GM23338 (cell line): ENCODE measurements at regions not wholly inside any gene's neighbourhood (a gene's known extent, or its start where the extent isn't known, plus 50 kb on each side); places are given as distances from the start of the nearest gene placed in this dataset.

Experiments
- ATAC-seq: fragments of 200-7000 bp; cut with Tn5 transposase; 3 replicates; pipeline ENCODE4 v1.9.1; 2020
- DNase-seq: peaks from one replicate; pipeline ENCODE4 v3.0.0-alpha.2; 2015; ENCODE audit warnings: low spot score
- H2AFZ ChIP-seq: fragments of 200-600 bp; sonication (generic); 2 replicates; pipeline ENCODE4 v1.8.0; 2016; ENCODE audit warnings: antibody characterized with exemption, mild to moderate bottlenecking, moderate library complexity
- H3F3A ChIP-seq: fragments of 200-600 bp; sonication (generic); replicated peaks from 2 replicates; pipeline ENCODE4 v1.8.0; 2017; ENCODE audit warnings: antibody characterized with exemption, mixed run types, low read depth
- H3K27ac ChIP-seq: fragments of 200-600 bp; sonication (generic); 2 replicates; pipeline ENCODE4 v1.6.1; 2016; ENCODE audit warnings: low read depth
- H3K27me3 ChIP-seq: fragments of 200-600 bp; sonication (generic); 2 replicates; pipeline ENCODE4 v1.8.0; 2016; ENCODE audit warnings: mild to moderate bottlenecking, mixed run types, moderate library complexity; ENCODE audit not compliant: insufficient read depth
- H3K36me3 ChIP-seq: fragments of 200-600 bp; sonication (generic); 2 replicates; pipeline ENCODE4 v1.8.0; 2016; ENCODE audit warnings: mild to moderate bottlenecking; ENCODE audit not compliant: insufficient read depth
- H3K4me1 ChIP-seq: fragments of 200-600 bp; sonication (generic); 2 replicates; pipeline ENCODE4 v1.8.0; 2016; ENCODE audit warnings: mild to moderate bottlenecking, moderate library complexity; ENCODE audit not compliant: insufficient read depth
- H3K4me2 ChIP-seq: fragments of 200-600 bp; sonication (generic); 2 replicates; pipeline ENCODE4 v1.7.1; 2017; ENCODE audit warnings: mixed run types
- H3K4me3 ChIP-seq: fragments of 200-600 bp; sonication (generic); 2 replicates; pipeline ENCODE4 v1.6.1; 2016; ENCODE audit warnings: mixed run types
- H3K79me2 ChIP-seq: fragments of 200-600 bp; sonication (generic); replicated peaks from 2 replicates; pipeline ENCODE4 v1.8.0; 2017; ENCODE audit warnings: mild to moderate bottlenecking; ENCODE audit not compliant: insufficient read depth
- H3K9me2 ChIP-seq: fragments of 200-600 bp; sonication (generic); 2 replicates; pipeline ENCODE4 v1.8.0; 2017; ENCODE audit not compliant: insufficient read depth
- H4K20me1 ChIP-seq: fragments of 200-600 bp; sonication (generic); replicated peaks from 2 replicates; pipeline ENCODE4 v1.8.0; 2017; ENCODE audit warnings: mild to moderate bottlenecking; ENCODE audit not compliant: insufficient read depth
- H3K27ac Mint-ChIP-seq: 2 replicates; pipeline ENCODE4 v1.8.0; 2020; ENCODE audit warnings: inconsistent platforms, mild to moderate bottlenecking, moderate library complexity, mixed read lengths
- H3K27me3 Mint-ChIP-seq: 3 replicates; pipeline ENCODE4 v1.8.0; 2022; ENCODE audit warnings: low read depth, mild to moderate bottlenecking, moderate library complexity, mixed read lengths, inconsistent platforms; ENCODE audit not compliant: insufficient read depth, poor library complexity
- H3K36me3 Mint-ChIP-seq: 3 replicates; pipeline ENCODE4 v1.8.0; 2021; ENCODE audit warnings: low read depth, mild to moderate bottlenecking, inconsistent platforms, moderate library complexity, mixed read lengths
- H3K4me1 Mint-ChIP-seq: 3 replicates; pipeline ENCODE4 v1.8.0; 2020; ENCODE audit warnings: mild to moderate bottlenecking, inconsistent platforms, mixed read lengths
- H3K4me3 Mint-ChIP-seq: 3 replicates; pipeline ENCODE4 v1.8.0; 2021; ENCODE audit warnings: moderate library complexity, mild to moderate bottlenecking, inconsistent platforms, mixed read lengths
- H3K9me3 Mint-ChIP-seq: 3 replicates; pipeline ENCODE4 v1.8.0; 2020; ENCODE audit warnings: moderate library complexity, mild to moderate bottlenecking, inconsistent platforms, mixed read lengths
- EZH2 ChIP-seq: fragments of 200-600 bp; sonication (generic); IDR thresholded peaks from one replicate; pipeline ENCODE4 v1.8.0; 2017; ENCODE audit warnings: antibody characterized with exemption, mild to moderate bottlenecking, low read depth; ENCODE audit not compliant: unreplicated experiment
- EZH2phosphoT487 ChIP-seq: fragments of 200-600 bp; sonication (generic); IDR thresholded peaks from one replicate; pipeline ENCODE4 v1.8.1; 2018; ENCODE audit warnings: antibody characterized with exemption; ENCODE audit not compliant: unreplicated experiment
- JUNB ChIP-seq: IDR thresholded peaks from one replicate; pipeline ENCODE4 v1.6.1; 2016; ENCODE audit warnings: antibody characterized with exemption; ENCODE audit not compliant: unreplicated experiment
- NANOG ChIP-seq: IDR thresholded peaks from 2 replicates; pipeline ENCODE4 v1.6.1; 2016; ENCODE audit warnings: antibody characterized with exemption, borderline replicate concordance
- POLR2AphosphoS5 ChIP-seq: IDR thresholded peaks from 2 replicates; pipeline ENCODE4 v1.6.1; 2016; ENCODE audit warnings: antibody characterized with exemption, low read depth
- ZNF114 ChIP-seq: fragments of 250-450 bp; sonication (Bioruptor Pico); IDR thresholded peaks from 2 replicates; pipeline ENCODE4 v1.5.0; 2020; ENCODE audit warnings: mild to moderate bottlenecking, moderate library complexity
- TF ChIP-seq, protein P1 (sequence below): fragments of 250-450 bp; sonication (Bioruptor Pico); IDR thresholded peaks from 2 replicates; pipeline ENCODE4 v1.5.0; 2020; ENCODE audit warnings: mild to moderate bottlenecking, moderate library complexity
- TF ChIP-seq, protein P2 (sequence below), 2 experiments: fragments of 200-600 bp in 1 of 2; sonication (generic) in 1 of 2; conservative IDR thresholded peaks; 2 replicates each; pipeline versions ENCODE4 v1.5.1 to v1.6.1; 2016 to 2017; ENCODE audit warnings: antibody characterized with exemption in 2 of 2, low read depth in 2 of 2, mild to moderate bottlenecking in 2 of 2, moderate library complexity in 1 of 2
- TF ChIP-seq, protein P3 (sequence below): IDR thresholded peaks from 2 replicates; pipeline ENCODE4 v1.6.1; 2016; ENCODE audit warnings: antibody characterized with exemption

DNA sequence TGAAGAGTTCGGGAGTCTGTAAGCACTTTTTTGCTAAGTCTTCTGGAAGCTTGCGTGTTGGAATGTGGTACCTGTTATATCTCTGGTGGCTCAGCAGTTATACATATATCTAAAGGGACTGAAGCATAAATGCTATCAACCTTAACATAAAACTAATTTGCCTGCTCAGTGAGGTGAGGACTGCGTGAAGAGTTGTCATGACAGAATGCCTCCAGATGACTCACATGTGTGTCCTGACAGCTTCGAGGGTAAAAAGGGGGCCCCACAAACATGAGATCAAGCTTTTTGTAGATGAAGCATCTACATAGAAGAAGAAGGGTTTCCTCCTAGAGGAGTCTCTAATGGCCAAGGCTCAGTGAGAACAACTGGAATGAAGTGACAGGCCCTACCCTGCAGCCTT lies 88.8 kb upstream of the C3orf80 start:
- H3K27ac Mint-ChIP-seq: no peak overlapping the region

More for the DNA sequence above, 88.8 kb upstream of the C3orf80 start:
- TF ChIP-seq JUNB: no peak
- TF ChIP-seq, protein P1, sequence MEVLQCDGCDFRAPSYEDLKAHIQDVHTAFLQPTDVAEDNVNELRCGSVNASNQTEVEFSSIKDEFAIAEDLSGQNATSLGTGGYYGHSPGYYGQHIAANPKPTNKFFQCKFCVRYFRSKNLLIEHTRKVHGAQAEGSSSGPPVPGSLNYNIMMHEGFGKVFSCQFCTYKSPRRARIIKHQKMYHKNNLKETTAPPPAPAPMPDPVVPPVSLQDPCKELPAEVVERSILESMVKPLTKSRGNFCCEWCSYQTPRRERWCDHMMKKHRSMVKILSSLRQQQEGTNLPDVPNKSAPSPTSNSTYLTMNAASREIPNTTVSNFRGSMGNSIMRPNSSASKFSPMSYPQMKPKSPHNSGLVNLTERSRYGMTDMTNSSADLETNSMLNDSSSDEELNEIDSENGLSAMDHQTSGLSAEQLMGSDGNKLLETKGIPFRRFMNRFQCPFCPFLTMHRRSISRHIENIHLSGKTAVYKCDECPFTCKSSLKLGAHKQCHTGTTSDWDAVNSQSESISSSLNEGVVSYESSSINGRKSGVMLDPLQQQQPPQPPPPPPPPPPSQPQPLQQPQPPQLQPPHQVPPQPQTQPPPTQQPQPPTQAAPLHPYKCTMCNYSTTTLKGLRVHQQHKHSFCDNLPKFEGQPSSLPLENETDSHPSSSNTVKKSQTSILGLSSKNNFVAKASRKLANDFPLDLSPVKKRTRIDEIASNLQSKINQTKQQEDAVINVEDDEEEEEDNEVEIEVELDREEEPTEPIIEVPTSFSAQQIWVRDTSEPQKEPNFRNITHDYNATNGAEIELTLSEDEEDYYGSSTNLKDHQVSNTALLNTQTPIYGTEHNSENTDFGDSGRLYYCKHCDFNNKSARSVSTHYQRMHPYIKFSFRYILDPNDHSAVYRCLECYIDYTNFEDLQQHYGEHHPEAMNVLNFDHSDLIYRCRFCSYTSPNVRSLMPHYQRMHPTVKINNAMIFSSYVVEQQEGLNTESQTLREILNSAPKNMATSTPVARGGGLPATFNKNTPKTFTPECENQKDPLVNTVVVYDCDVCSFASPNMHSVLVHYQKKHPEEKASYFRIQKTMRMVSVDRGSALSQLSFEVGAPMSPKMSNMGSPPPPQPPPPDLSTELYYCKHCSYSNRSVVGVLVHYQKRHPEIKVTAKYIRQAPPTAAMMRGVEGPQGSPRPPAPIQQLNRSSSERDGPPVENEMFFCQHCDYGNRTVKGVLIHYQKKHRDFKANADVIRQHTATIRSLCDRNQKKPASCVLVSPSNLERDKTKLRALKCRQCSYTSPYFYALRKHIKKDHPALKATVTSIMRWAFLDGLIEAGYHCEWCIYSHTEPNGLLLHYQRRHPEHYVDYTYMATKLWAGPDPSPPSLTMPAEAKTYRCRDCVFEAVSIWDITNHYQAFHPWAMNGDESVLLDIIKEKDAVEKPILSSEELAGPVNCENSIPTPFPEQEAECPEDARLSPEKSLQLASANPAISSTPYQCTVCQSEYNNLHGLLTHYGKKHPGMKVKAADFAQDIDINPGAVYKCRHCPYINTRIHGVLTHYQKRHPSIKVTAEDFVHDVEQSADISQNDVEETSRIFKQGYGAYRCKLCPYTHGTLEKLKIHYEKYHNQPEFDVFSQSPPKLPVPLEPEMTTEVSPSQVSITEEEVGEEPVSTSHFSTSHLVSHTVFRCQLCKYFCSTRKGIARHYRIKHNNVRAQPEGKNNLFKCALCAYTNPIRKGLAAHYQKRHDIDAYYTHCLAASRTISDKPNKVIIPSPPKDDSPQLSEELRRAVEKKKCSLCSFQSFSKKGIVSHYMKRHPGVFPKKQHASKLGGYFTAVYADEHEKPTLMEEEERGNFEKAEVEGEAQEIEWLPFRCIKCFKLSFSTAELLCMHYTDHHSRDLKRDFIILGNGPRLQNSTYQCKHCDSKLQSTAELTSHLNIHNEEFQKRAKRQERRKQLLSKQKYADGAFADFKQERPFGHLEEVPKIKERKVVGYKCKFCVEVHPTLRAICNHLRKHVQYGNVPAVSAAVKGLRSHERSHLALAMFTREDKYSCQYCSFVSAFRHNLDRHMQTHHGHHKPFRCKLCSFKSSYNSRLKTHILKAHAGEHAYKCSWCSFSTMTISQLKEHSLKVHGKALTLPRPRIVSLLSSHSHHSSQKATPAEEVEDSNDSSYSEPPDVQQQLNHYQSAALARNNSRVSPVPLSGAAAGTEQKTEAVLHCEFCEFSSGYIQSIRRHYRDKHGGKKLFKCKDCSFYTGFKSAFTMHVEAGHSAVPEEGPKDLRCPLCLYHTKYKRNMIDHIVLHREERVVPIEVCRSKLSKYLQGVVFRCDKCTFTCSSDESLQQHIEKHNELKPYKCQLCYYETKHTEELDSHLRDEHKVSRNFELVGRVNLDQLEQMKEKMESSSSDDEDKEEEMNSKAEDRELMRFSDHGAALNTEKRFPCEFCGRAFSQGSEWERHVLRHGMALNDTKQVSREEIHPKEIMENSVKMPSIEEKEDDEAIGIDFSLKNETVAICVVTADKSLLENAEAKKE (CRISPR knock-in tag): no peak
- TF ChIP-seq EZH2phosphoT487: no peak
- TF ChIP-seq EZH2: no peak
- TF ChIP-seq, protein P2, sequence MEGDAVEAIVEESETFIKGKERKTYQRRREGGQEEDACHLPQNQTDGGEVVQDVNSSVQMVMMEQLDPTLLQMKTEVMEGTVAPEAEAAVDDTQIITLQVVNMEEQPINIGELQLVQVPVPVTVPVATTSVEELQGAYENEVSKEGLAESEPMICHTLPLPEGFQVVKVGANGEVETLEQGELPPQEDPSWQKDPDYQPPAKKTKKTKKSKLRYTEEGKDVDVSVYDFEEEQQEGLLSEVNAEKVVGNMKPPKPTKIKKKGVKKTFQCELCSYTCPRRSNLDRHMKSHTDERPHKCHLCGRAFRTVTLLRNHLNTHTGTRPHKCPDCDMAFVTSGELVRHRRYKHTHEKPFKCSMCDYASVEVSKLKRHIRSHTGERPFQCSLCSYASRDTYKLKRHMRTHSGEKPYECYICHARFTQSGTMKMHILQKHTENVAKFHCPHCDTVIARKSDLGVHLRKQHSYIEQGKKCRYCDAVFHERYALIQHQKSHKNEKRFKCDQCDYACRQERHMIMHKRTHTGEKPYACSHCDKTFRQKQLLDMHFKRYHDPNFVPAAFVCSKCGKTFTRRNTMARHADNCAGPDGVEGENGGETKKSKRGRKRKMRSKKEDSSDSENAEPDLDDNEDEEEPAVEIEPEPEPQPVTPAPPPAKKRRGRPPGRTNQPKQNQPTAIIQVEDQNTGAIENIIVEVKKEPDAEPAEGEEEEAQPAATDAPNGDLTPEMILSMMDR (conservative IDR thresholded peaks at IDR 0.05; ENCODE audit: low read depth in 2 of 2): no peak
- TF ChIP-seq NANOG: no peak
- TF ChIP-seq, protein P3, sequence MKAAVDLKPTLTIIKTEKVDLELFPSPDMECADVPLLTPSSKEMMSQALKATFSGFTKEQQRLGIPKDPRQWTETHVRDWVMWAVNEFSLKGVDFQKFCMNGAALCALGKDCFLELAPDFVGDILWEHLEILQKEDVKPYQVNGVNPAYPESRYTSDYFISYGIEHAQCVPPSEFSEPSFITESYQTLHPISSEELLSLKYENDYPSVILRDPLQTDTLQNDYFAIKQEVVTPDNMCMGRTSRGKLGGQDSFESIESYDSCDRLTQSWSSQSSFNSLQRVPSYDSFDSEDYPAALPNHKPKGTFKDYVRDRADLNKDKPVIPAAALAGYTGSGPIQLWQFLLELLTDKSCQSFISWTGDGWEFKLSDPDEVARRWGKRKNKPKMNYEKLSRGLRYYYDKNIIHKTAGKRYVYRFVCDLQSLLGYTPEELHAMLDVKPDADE: no peak
- no peak for TF ChIP-seq POLR2AphosphoS5
- no peak for TF ChIP-seq ZNF114
- H3K79me2 ChIP-seq: no peaks in the 10 kb centered on the region
- no peak overlapping the region for H3K27ac ChIP-seq
- no peaks in the 10 kb centered on the region for H3K36me3 ChIP-seq
- peaks cover 8% of the 10 kb centered on the region; the same call in 1 of the 2 replicates for H3K9me2 ChIP-seq
- no peak overlapping the region for H3K4me2 ChIP-seq
- DNase-seq: no peak
- no peak overlapping the region for H3K4me3 ChIP-seq
- H3K36me3 Mint-ChIP-seq: no peaks in the 10 kb centered on the region
- H3K4me3 Mint-ChIP-seq: no peak overlapping the region
- no peaks in the 10 kb centered on the region for H4K20me1 ChIP-seq
- H3K4me1 Mint-ChIP-seq: no peaks in the 10 kb centered on the region; the same call in 1 of the 3 replicates
- ATAC-seq: no peak
- no peaks in the 10 kb centered on the region for H3K27me3 ChIP-seq
- no peak overlapping the region for H2AFZ ChIP-seq
- H3K27me3 Mint-ChIP-seq: no peaks in the 10 kb centered on the region
- H3K9me3 Mint-ChIP-seq: no peaks in the 10 kb centered on the region
- H3K4me1 ChIP-seq: no peaks in the 10 kb centered on the region
- no peaks in the 10 kb centered on the region for H3F3A ChIP-seq
